ENCODE measurements at regions not wholly inside any gene's neighbourhood (a gene's known extent, or its start where the extent isn't known, plus 50 kb on each side); places are given as distances from the start of the nearest gene placed in this dataset.
"Not testable (repeated sequence)": the region's sequence is repeated elsewhere in the genome, so short reads cannot be mapped to it uniquely, and the experiment has no call there.

- not testable (repeated sequence) for H3K4me3 ChIP-seq (replicated peaks in 1 of 2; ENCODE audit: low read depth in 2 of 2, low read length in 2 of 2)
These were observed 142.9 kb downstream of the GOLGA6L6 start for GRCh38 chr15:20398680-20399079.

GRCh38 chr15:20388161-20388560, 153.4 kb downstream of the GOLGA6L6 start:
- H3K4me3 ChIP-seq (replicated peaks in 1 of 2; ENCODE audit: low read depth in 2 of 2, low read length in 2 of 2); DNase-seq (ENCODE audit: low read depth in 2 of 2): not testable (repeated sequence)

More at GRCh38 chr15:20398680-20399079, 142.9 kb downstream of the GOLGA6L6 start:
- DNase-seq (ENCODE audit: low read depth in 2 of 2): not testable (repeated sequence)

- H3K4me3 ChIP-seq (replicated peaks in 1 of 2; ENCODE audit: low read depth in 2 of 2, low read length in 2 of 2): no peak overlapping the region
- no peak for TF ChIP-seq CTCF (IDR thresholded peaks at IDR 0.05; ENCODE audit: low read depth, low read length)
- no peak for DNase-seq (ENCODE audit: low read depth in 2 of 2)
These were observed 155.4 kb downstream of the GOLGA6L6 start for GRCh38 chr15:20386198-20386597.

- not testable (repeated sequence) for DNase-seq (ENCODE audit: low read depth in 2 of 2); H3K4me3 ChIP-seq (replicated peaks in 1 of 2; ENCODE audit: low read depth in 2 of 2, low read length in 2 of 2)
These were observed 161.4 kb downstream of the GOLGA6L6 start for GRCh38 chr15:20380199-20380598.

GRCh38 chr15:20376872-20377271, 164.7 kb downstream of the GOLGA6L6 start:
- no peak overlapping the region for H3K4me3 ChIP-seq (replicated peaks in 1 of 2; ENCODE audit: low read depth in 2 of 2, low read length in 2 of 2)
- DNase-seq (ENCODE audit: low read depth in 2 of 2): no peak
- TF ChIP-seq CTCF (IDR thresholded peaks at IDR 0.05; ENCODE audit: low read depth, low read length): no peak

GRCh38 chr15:20372416-20372815, 169.2 kb downstream of the GOLGA6L6 start:
- not testable (repeated sequence) for DNase-seq (ENCODE audit: low read depth in 2 of 2); H3K4me3 ChIP-seq (replicated peaks in 1 of 2; ENCODE audit: low read depth in 2 of 2, low read length in 2 of 2)

- no peak for DNase-seq (ENCODE audit: low read depth in 2 of 2)
- TF ChIP-seq CTCF (IDR thresholded peaks at IDR 0.05; ENCODE audit: low read depth, low read length): no peak
- no peak overlapping the region for H3K4me3 ChIP-seq (replicated peaks in 1 of 2; ENCODE audit: low read depth in 2 of 2, low read length in 2 of 2)
These were observed 172.1 kb downstream of the GOLGA6L6 start for GRCh38 chr15:20369500-20369899.

- DNase-seq (ENCODE audit: low read depth in 2 of 2): no peak
- no peak overlapping the region for H3K4me3 ChIP-seq (replicated peaks in 1 of 2; ENCODE audit: low read depth in 2 of 2, low read length in 2 of 2)
- no peak for TF ChIP-seq CTCF (IDR thresholded peaks at IDR 0.05; ENCODE audit: low read depth, low read length)
These were observed 172.6 kb downstream of the GOLGA6L6 start for GRCh38 chr15:20368974-20369373.

GRCh38 chr15:20367093-20367492, 174.5 kb downstream of the GOLGA6L6 start:
- no peak for TF ChIP-seq CTCF (IDR thresholded peaks at IDR 0.05; ENCODE audit: low read depth, low read length)

GRCh38 chr15:20363591-20363990, 178.0 kb downstream of the GOLGA6L6 start:
- H3K4me3 ChIP-seq (replicated peaks in 1 of 2; ENCODE audit: low read depth in 2 of 2, low read length in 2 of 2); DNase-seq (ENCODE audit: low read depth in 2 of 2): not testable (repeated sequence)

More at GRCh38 chr15:20367093-20367492, 174.5 kb downstream of the GOLGA6L6 start:
- H3K4me3 ChIP-seq (replicated peaks in 1 of 2; ENCODE audit: low read depth in 2 of 2, low read length in 2 of 2): no peak overlapping the region
- no peak for DNase-seq (ENCODE audit: low read depth in 2 of 2)

Data from cardiac fibroblast (primary cell).